Activated T-cell treated with anti-CD3 and anti-CD28 coated beads, Interleukin-2, amount 50 U/mL, for 72 hours (primary cell): ENCODE measurements at regions not wholly inside any gene's neighbourhood (a gene's known extent, or its start where the extent isn't known, plus 50 kb on each side); places are given as distances from the start of the nearest gene placed in this dataset.
"Not testable (repeated sequence)": the region's sequence is repeated elsewhere in the genome, so short reads cannot be mapped to it uniquely, and the experiment has no call there.

Experiments
- ATAC-seq, 2 donors: fragments of 150-1000 bp; cut with Tn5 transposase; replicated peaks in 1 of 2; 2 replicates each; pipeline ENCODE4 v1.10.0; 2021; ENCODE audit warnings: moderate library complexity in 2 of 2, mild to moderate bottlenecking in 1 of 2
- DNase-seq, 2 donors: peaks; one replicate each; pipeline ENCODE4 v3.0.0; 2021 to 2022; ENCODE audit warnings: mixed read lengths in 1 of 2
- H3K27ac Mint-ChIP-seq: one replicate; pipeline ENCODE4 v1.8.0; 2022; ENCODE audit warnings: mild to moderate bottlenecking, moderate library complexity, mixed read lengths
- H3K27me3 Mint-ChIP-seq: one replicate; pipeline ENCODE4 v1.8.0; 2022; ENCODE audit warnings: low read depth, mixed read lengths
- H3K36me3 Mint-ChIP-seq, 2 donors: one replicate each; pipeline ENCODE4 v1.8.0; 2022; ENCODE audit warnings: mixed read lengths in 2 of 2, mild to moderate bottlenecking in 1 of 2; ENCODE audit not compliant: insufficient read depth in 2 of 2
- H3K4me1 Mint-ChIP-seq: one replicate; pipeline ENCODE4 v1.8.0; 2022; ENCODE audit warnings: low read depth, mixed read lengths
- H3K4me3 Mint-ChIP-seq, 2 donors: one replicate each; pipeline ENCODE4 v1.8.0; 2022; ENCODE audit warnings: mild to moderate bottlenecking in 2 of 2, mixed read lengths in 2 of 2, moderate library complexity in 2 of 2
- H3K9me3 Mint-ChIP-seq, 2 donors: one replicate each; pipeline ENCODE4 v1.8.0; 2022; ENCODE audit warnings: mixed read lengths in 2 of 2

GRCh38 chr16:21372162-21372835, 94.2 kb upstream of the CRYM start:
- H3K36me3 Mint-ChIP-seq, H3K9me3 Mint-ChIP-seq, ATAC-seq, H3K27ac Mint-ChIP-seq, H3K4me1 Mint-ChIP-seq, DNase-seq, H3K27me3 Mint-ChIP-seq, H3K4me3 Mint-ChIP-seq: not testable (repeated sequence)

- not testable (repeated sequence) for H3K4me3 Mint-ChIP-seq, H3K27ac Mint-ChIP-seq, ATAC-seq
Observed at GRCh38 chr16:21370791-21371190, 92.7 kb upstream of the CRYM start.

DNA sequence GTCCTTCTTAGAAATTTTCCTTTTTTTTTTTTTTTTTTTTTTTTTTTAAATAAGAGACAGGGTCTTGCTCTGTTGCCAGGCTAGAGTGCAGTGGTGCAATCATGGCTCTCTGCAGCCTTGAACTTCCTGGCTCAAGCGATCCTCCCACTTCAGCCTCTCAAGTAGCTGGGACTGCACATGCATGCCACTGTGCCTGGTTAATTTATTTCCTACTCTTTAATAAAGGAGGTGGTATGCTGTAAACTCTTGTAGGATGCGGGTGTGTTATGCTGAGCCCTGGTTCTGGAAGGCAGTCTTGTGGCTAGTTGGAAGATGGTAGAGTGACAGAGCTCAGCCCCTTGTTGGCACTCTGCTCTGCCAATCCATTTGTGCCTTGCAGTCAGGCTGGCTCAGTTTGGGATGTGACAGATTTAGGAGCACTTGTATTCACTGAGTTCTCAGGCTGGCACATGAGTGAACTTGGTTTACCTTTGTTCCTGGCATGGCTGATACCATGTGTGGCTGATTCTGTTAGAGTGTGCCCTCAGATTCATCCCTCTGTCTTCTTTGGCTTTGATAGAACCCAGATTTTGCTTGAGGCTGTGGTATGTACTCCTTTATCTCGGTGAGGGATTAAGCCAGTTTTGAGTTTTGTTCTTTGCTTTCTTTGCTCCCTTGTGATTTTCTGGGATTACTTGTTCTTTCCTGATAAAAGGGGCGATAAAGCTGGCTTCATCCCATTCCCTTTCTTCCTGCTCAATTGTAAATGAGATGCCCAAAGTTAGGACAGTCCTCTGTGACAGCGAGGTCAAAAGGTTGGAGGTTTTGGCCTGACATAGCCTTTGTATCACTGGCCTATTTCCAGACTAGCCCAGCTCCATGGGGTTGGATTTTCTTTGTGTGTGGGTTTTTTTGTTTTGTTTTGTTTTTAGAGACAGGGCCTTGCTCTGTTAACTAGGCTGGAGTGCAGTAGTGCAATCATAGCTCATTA, 91.2 kb upstream of the CRYM start:
- H3K4me1 Mint-ChIP-seq = peaks cover 13% of the 10 kb centered on the region
- H3K36me3 Mint-ChIP-seq, H3K27me3 Mint-ChIP-seq, DNase-seq, H3K4me3 Mint-ChIP-seq, H3K27ac Mint-ChIP-seq, ATAC-seq, H3K9me3 Mint-ChIP-seq: not testable (repeated sequence)

More at GRCh38 chr16:21370791-21371190, 92.7 kb upstream of the CRYM start:
- H3K9me3 Mint-ChIP-seq, H3K27me3 Mint-ChIP-seq, DNase-seq, H3K36me3 Mint-ChIP-seq: not testable (repeated sequence)
- H3K4me1 Mint-ChIP-seq = peaks cover 13% of the 10 kb centered on the region

GRCh38 chr16:21367733-21368421, 89.8 kb upstream of the CRYM start:
- not testable (repeated sequence) for H3K9me3 Mint-ChIP-seq, ATAC-seq, H3K27ac Mint-ChIP-seq, DNase-seq, H3K4me3 Mint-ChIP-seq, H3K36me3 Mint-ChIP-seq
- Mint-ChIP-seq H3K27me3 (peaks cover 13% of the 10 kb centered on the region), H3K4me1 (peaks cover 13% of the 10 kb centered on the region)

DNA sequence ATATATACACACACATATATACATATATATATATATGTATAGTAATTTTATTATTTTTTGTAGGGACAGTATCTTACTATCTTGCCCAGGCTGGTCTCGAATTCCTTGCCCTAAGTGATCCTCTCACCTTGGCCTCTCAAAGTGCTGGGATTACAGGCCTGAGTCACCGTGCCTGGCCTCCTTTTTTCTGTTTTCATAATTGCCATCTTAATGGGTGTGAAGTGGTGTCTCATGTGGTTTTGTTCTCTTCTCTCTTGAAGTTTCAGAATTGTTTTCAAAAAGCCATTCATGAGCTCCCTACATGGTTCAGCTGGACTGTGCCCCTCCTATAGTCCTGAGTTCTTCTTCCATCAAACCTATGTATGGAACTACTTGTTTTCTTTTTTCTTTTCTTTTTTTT, 88.9 kb upstream of the CRYM start:
- Mint-ChIP-seq H3K27me3 (peaks cover 20% of the 10 kb centered on the region), H3K4me1 (peaks cover 13% of the 10 kb centered on the region)
- H3K4me3 Mint-ChIP-seq, H3K27ac Mint-ChIP-seq, H3K9me3 Mint-ChIP-seq, H3K36me3 Mint-ChIP-seq: not testable (repeated sequence)
- DNase-seq = peak; percentile 4 to 23
- peak; percentile 69 to 77 for ATAC-seq

- Mint-ChIP-seq H3K4me1 (peaks cover 13% of the 10 kb centered on the region), H3K27me3 (peaks cover 20% of the 10 kb centered on the region)
- DNase-seq, H3K9me3 Mint-ChIP-seq, H3K36me3 Mint-ChIP-seq, H3K4me3 Mint-ChIP-seq, H3K27ac Mint-ChIP-seq: not testable (repeated sequence)
- ATAC-seq = peak; percentile 36 to 45
Observed at GRCh38 chr16:21365541-21365940, 87.5 kb upstream of the CRYM start.

- not testable (repeated sequence) for H3K4me3 Mint-ChIP-seq, H3K27ac Mint-ChIP-seq, ATAC-seq
Observed at GRCh38 chr16:21363550-21364223, 85.6 kb upstream of the CRYM start.

DNA sequence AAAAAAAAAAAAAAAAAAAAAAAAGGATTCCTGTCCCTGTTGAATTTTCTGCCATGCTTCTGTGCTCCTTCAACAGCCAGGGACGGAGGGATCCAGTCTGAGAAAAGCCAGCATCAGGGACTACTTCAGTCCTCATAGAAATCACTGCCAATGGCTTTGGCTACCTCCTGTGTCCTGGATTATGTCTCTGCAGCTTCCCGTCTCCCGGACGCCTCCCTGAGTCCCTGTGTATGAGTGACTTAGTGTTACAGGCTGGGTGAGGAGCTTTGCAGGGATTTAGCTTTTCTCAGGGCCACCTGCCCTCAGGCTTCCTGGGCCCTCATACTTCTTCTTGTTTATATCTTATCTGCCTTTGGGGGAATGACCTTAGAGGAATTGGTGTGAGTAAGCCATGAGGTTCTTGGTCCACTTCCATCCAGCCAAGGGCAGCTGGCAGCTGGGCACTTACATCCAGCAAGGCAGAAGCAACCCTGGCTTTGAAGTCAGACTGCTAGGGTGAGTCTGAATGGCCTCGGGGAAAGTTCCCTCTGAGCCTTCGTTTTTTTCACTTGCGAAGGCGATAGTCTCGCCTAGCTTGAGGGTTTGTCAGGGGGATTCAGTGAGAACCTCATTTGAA, 83.6 kb upstream of the CRYM start:
- not testable (repeated sequence) for H3K4me3 Mint-ChIP-seq, ATAC-seq, DNase-seq, H3K36me3 Mint-ChIP-seq, H3K9me3 Mint-ChIP-seq, H3K27ac Mint-ChIP-seq
- Mint-ChIP-seq H3K27me3 (peaks cover 31% of the 10 kb centered on the region), H3K4me1 (peaks cover 15% of the 10 kb centered on the region)

More at GRCh38 chr16:21363550-21364223, 85.6 kb upstream of the CRYM start:
- H3K27me3 Mint-ChIP-seq = peaks cover 31% of the 10 kb centered on the region
- not testable (repeated sequence) for DNase-seq, H3K36me3 Mint-ChIP-seq, H3K9me3 Mint-ChIP-seq
- H3K4me1 Mint-ChIP-seq = peaks cover 24% of the 10 kb centered on the region

DNA sequence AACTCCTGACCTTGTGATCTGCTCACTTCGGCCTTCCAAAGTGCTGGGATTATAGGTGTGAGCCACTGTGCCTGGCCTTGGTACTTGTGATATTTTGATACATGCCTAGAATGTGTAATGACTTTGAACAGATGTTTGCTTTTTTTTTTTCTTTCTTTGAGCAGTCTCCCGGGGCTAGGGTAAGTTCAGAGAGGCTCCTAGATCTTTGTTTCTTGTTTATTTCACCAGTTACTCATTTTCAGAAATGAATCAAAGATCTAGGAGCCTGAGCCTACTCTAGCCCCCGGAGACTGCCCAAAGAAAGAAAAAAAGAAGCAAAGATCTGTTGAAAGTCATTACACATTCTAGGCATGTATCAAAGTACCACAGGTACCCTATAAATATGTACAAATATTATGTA, 83.0 kb upstream of the CRYM start:
- peak in 1 of 2 donors; percentile 43 for ATAC-seq
- peaks cover 36% of the 10 kb centered on the region for H3K27me3 Mint-ChIP-seq
- peaks cover 11% of the 10 kb centered on the region for H3K4me1 Mint-ChIP-seq
- DNase-seq, H3K27ac Mint-ChIP-seq, H3K9me3 Mint-ChIP-seq, H3K4me3 Mint-ChIP-seq, H3K36me3 Mint-ChIP-seq: not testable (repeated sequence)

DNA sequence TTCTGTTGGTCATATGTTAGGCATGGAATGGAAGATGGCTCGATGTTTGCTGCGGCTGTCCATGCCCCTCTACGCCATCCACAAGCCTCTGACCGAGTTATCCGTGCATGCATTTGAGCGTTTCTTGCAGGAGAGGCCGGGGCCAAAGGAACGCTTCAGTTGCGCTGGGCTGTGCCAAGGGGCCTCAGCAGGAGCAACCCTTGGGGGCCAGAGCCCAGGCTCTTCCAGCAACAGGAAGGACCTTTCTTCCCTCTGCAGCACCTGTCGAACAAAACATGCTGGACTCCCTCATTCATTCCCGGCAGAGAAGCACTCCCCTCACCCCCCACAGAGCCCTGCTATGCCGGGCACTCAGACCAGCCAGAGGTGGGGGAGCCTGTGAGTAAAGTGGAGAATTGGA, 81.4 kb upstream of the CRYM start:
- not testable (repeated sequence) for H3K36me3 Mint-ChIP-seq, DNase-seq, H3K9me3 Mint-ChIP-seq, H3K4me3 Mint-ChIP-seq, H3K27ac Mint-ChIP-seq
- Mint-ChIP-seq H3K4me1 (peaks cover 11% of the 10 kb centered on the region), H3K27me3 (peaks cover 38% of the 10 kb centered on the region)
- peak; percentile 5 to 39 for ATAC-seq

DNA sequence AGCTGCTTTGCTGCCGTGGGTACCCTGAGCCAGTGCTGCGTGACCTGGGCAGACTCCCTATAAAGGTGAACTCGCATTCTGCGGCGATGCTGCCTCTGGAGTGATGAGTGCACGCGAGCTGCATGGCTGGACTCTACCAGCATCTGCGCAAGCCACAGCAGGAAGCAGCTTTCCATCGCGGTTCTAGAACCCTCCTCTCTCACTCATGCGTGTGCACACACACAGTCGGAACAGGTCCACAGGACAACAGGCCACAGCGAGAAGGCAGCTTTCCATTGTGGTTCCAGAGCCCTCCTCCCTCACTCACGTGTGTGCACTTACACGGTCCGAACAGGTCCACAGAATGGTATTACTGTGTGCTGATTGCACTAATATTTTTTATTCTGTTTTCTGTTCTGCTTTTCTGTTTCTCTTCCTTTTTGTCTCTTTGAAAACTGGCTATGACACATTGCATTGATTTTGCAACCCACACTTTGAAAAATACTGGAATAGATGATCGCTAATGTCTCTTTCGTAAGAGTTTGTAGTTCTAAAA, 80.2 kb upstream of the CRYM start:
- peaks cover 30% of the 10 kb centered on the region for H3K27me3 Mint-ChIP-seq
- not testable (repeated sequence) for H3K36me3 Mint-ChIP-seq, H3K27ac Mint-ChIP-seq, ATAC-seq, DNase-seq, H3K4me3 Mint-ChIP-seq, H3K9me3 Mint-ChIP-seq
- H3K4me1 Mint-ChIP-seq = peaks cover 11% of the 10 kb centered on the region

DNA sequence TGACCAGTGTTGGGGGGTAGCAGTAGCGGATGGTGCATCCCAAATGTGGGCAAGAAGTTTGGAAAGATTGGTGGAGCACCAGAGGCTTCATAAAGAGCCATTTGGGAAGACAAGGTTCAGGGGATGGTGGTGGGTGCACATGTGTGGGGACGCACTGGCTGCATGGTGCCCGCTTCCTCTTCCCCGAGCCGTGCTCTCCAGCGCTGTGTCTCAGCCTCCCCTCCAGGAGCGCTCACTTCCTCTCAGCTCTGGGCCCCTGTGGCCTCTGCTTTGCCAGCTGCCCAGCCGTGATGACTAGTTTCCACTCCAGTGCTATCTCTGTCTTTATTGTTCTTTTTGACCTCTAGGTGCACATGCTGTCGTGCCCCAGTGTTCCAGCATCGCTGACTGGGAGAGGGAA, 78.2 kb upstream of the CRYM start:
- H3K27ac Mint-ChIP-seq, H3K4me3 Mint-ChIP-seq, ATAC-seq, H3K36me3 Mint-ChIP-seq, DNase-seq, H3K9me3 Mint-ChIP-seq: not testable (repeated sequence)
- H3K4me1 Mint-ChIP-seq = peaks cover 11% of the 10 kb centered on the region
- peaks cover 21% of the 10 kb centered on the region for H3K27me3 Mint-ChIP-seq
